ENCODE measurements at regions not wholly inside any gene's neighbourhood (a gene's known extent, or its start where the extent isn't known, plus 50 kb on each side); places are given as distances from the start of the nearest gene placed in this dataset.

- DNase-seq, result no peak
These were observed 56.9 kb downstream of the RDH14 start for GRCh38 chr2:18503376-18504228.

GRCh38 chr2:18502142-18502541 lies 58.3 kb downstream of the RDH14 start:
- no peak for DNase-seq

- DNase-seq, result no peak
These were observed 58.7 kb downstream of the RDH14 start for GRCh38 chr2:18501729-18502128.

GRCh38 chr2:18501156-18501555 lies 59.3 kb downstream of the RDH14 start:
- DNase-seq, result no peak

GRCh38 chr2:18500333-18500732 lies 60.1 kb downstream of the RDH14 start:
- no peak for DNase-seq

GRCh38 chr2:18498531-18498930 lies 61.9 kb downstream of the RDH14 start:
- DNase-seq, result no peak

GRCh38 chr2:18496516-18496915 lies 63.9 kb downstream of the RDH14 start:
- DNase-seq, result no peak

- DNase-seq, result no peak
These were observed 65.4 kb downstream of the RDH14 start for GRCh38 chr2:18495058-18495457.

GRCh38 chr2:18492721-18493120 lies 67.7 kb downstream of the RDH14 start:
- DNase-seq, result no peak

- DNase-seq, result no peak
These were observed 68.9 kb downstream of the RDH14 start for GRCh38 chr2:18491577-18491976.

GRCh38 chr2:18490901-18491300 lies 69.6 kb downstream of the RDH14 start:
- no peak for DNase-seq

- no peak for DNase-seq
These were observed 73.1 kb downstream of the RDH14 start for GRCh38 chr2:18487106-18487913.

- DNase-seq, result no peak
These were observed 75.8 kb downstream of the RDH14 start for GRCh38 chr2:18484625-18485024.

GRCh38 chr2:18483896-18484295 lies 76.6 kb downstream of the RDH14 start:
- DNase-seq, result no peak

- DNase-seq, result no peak
These were observed 77.8 kb downstream of the RDH14 start for GRCh38 chr2:18482666-18483065.

- no peak for DNase-seq
These were observed 80.5 kb downstream of the RDH14 start for GRCh38 chr2:18479947-18480369.

- DNase-seq, result no peak
These were observed 83.2 kb downstream of the RDH14 start for GRCh38 chr2:18477293-18477692.

GRCh38 chr2:18476484-18476883 lies 84.0 kb downstream of the RDH14 start:
- no peak for DNase-seq

GRCh38 chr2:18475884-18476283 lies 84.6 kb downstream of the RDH14 start:
- no peak for DNase-seq

GRCh38 chr2:18474700-18475099 lies 85.8 kb downstream of the RDH14 start:
- no peak for DNase-seq

- DNase-seq, result no peak
These were observed 86.9 kb downstream of the RDH14 start for GRCh38 chr2:18473241-18474181.

- DNase-seq, result no peak
These were observed 92.6 kb downstream of the RDH14 start for GRCh38 chr2:18467749-18468360.

GRCh38 chr2:18465979-18466378 lies 94.5 kb downstream of the RDH14 start:
- DNase-seq, result no peak

All from NCI-H524 treated with DMSO at 0.1 percent for 48 hours (cell line).